Psoas muscle (tissue), 7 donors: ENCODE measurements at regions not wholly inside any gene's neighbourhood (a gene's known extent, or its start where the extent isn't known, plus 50 kb on each side); places are given as distances from the start of the nearest gene placed in this dataset.

ENCODE experiments used
- ATAC-seq, 4 donors: fragments of 200-7000 bp; cut with Tn5 transposase; one replicate each; pipeline ENCODE4 v1.9.1; 2020; ENCODE audit warnings: moderate library complexity in 3 of 4, mild to moderate bottlenecking in 2 of 4
- DNase-seq, 2 donors: peaks; one replicate each; pipeline ENCODE4 v3.0.0-alpha.2; 2020
- H3K27ac ChIP-seq: fragments of 200-600 bp; one replicate; pipeline ENCODE4 v1.8.0; 2022
- H3K27me3 ChIP-seq, 3 donors: fragments of 200-600 bp in 1 of 3; one replicate each; pipeline versions ENCODE4 v1.6.1 to v1.8.0; 2013 to 2022; ENCODE audit warnings: low read length in 2 of 3, mild to moderate bottlenecking in 2 of 3, moderate library complexity in 1 of 3; ENCODE audit not compliant: insufficient read depth in 3 of 3
- H3K36me3 ChIP-seq, 2 donors: fragments of 200-600 bp in 1 of 2; one replicate each; pipeline versions ENCODE4 v1.6.1 to v1.8.0; 2013 to 2022; ENCODE audit warnings: low read depth in 1 of 2, mild to moderate bottlenecking in 1 of 2, moderate library complexity in 1 of 2; ENCODE audit not compliant: insufficient read depth in 1 of 2
- H3K4me1 ChIP-seq: fragments of 200-600 bp; one replicate; pipeline ENCODE4 v1.8.0; 2022
- H3K4me3 ChIP-seq: fragments of 200-600 bp; one replicate; pipeline ENCODE4 v1.8.0; 2022; ENCODE audit warnings: mild to moderate bottlenecking
- H3K9me3 ChIP-seq: fragments of 200-600 bp; one replicate; pipeline ENCODE4 v1.8.0; 2022
- WGBS, 3 donors: extraction: QIAGEN DNeasy Blood & Tissue Kit; methylation state at CpG; one replicate each; pipeline versions ENCODE4 v1.1.6 to v1.1.7; 2013; 5-methylcytosine and 5-hydroxymethylcytosine counted together
- intact Hi-C, 2 donors: fragments of 100-400 bp; cut with DNase I; formaldehyde crosslinking; loops; one replicate each; pipeline versions ENCODE4 v1.11.0 to v1.14.2; 2022
- TF ChIP-seq, protein P1 (sequence below): fragments of 200-600 bp; IDR thresholded peaks from one replicate; pipeline ENCODE4 v1.8.0; 2022; ENCODE audit warnings: antibody characterized with exemption
- donor health status: healthy with polysubstance abuse.
- donor health status: DM: no; HTN: no; CAD: no; lungs with moderate emphysema.
- donor health status: Bipolar disorder and iron deficiency.
- donor health status: healthy.
- donor health status: DM: yes; HTN: yes; CAD: no.
- donor health status: DM: no; HTN: no; CAD: no.
- donor health status: DM: yes; HTN: yes; CAD: no.

- Histone ChIP-seq H3K27ac (no peak overlapping the region), H3K36me3 (no peaks in the 10 kb centered on the region), H3K4me3 (no peak overlapping the region), H3K4me1 (no peaks in the 10 kb centered on the region), H3K27me3 (no peaks in the 10 kb centered on the region), H3K9me3 (peaks cover 9% of the 10 kb centered on the region)
- DNase-seq (no peak), ATAC-seq (no peak)
- intact Hi-C loops, result no loop called here
- 67 to 76% (median 73%) methylated on average over 6 of the region's 6 CpGs for WGBS, 3 donors
- TF ChIP-seq, protein P1, sequence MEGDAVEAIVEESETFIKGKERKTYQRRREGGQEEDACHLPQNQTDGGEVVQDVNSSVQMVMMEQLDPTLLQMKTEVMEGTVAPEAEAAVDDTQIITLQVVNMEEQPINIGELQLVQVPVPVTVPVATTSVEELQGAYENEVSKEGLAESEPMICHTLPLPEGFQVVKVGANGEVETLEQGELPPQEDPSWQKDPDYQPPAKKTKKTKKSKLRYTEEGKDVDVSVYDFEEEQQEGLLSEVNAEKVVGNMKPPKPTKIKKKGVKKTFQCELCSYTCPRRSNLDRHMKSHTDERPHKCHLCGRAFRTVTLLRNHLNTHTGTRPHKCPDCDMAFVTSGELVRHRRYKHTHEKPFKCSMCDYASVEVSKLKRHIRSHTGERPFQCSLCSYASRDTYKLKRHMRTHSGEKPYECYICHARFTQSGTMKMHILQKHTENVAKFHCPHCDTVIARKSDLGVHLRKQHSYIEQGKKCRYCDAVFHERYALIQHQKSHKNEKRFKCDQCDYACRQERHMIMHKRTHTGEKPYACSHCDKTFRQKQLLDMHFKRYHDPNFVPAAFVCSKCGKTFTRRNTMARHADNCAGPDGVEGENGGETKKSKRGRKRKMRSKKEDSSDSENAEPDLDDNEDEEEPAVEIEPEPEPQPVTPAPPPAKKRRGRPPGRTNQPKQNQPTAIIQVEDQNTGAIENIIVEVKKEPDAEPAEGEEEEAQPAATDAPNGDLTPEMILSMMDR, result no peak
Observed at GRCh38 chr5:158349987-158350386, 491.0 kb upstream of the CLINT1 start.

- no peak for ATAC-seq
- 78 to 79% (median 78%) methylated on average over 2 of the region's 2 CpGs for WGBS, 3 donors
- no peaks in the 10 kb centered on the region for H3K27me3 ChIP-seq
- H3K27ac ChIP-seq, result no peak overlapping the region
- no peaks in the 10 kb centered on the region for H3K36me3 ChIP-seq
- no peak overlapping the region for H3K4me3 ChIP-seq
- intact Hi-C loops, result no loop called here
- no peaks in the 10 kb centered on the region for H3K4me1 ChIP-seq
- peaks cover 9% of the 10 kb centered on the region for H3K9me3 ChIP-seq
- TF ChIP-seq, protein P1, result no peak
- DNase-seq, result no peak
Observed at GRCh38 chr5:158344376-158344775, 485.4 kb upstream of the CLINT1 start.

DNA sequence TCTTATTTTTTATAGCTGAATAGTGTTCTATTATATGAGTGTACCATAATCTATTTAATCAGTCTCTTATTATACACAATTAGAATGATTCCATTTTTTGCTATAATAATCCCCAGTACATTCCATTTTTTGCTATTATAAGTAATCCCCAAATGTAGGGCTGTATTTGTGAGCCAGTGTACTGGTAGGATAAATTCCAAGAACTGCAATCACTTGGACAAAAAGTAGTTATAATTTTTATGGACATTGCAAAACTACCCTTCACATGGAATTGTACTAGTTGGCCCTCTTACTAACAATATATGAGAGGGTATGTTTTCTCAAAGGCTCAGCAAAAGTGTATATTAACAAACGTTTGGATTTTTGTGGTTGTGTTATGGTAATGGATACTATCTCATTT, 481.7 kb upstream of the CLINT1 start:
- no peak for ATAC-seq
- TF ChIP-seq, protein P1, result no peak
- WGBS, 3 donors, result 49 to 62% (median 52%) methylated on average over 1 of the region's 1 CpG
- Histone ChIP-seq H3K36me3 (no peaks in the 10 kb centered on the region), H3K4me3 (no peak overlapping the region), H3K27ac (no peak overlapping the region), H3K27me3 (no peaks in the 10 kb centered on the region), H3K9me3 (peaks cover 6% of the 10 kb centered on the region), H3K4me1 (no peaks in the 10 kb centered on the region)
- intact Hi-C loops, result no loop called here
- no peak for DNase-seq

GRCh38 chr5:158326256-158326655, 467.3 kb upstream of the CLINT1 start:
- TF ChIP-seq, protein P1, result no peak
- 48 to 56% (median 50%) methylated on average over 1 of the region's 1 CpG for whole genome bisulfite sequencing, 3 donors
- no peak for ATAC-seq
- intact Hi-C loops, result no loop called here
- DNase-seq, result no peak
- Histone ChIP-seq H3K36me3 (no peaks in the 10 kb centered on the region), H3K4me1 (no peaks in the 10 kb centered on the region), H3K27ac (no peak overlapping the region), H3K27me3 (no peaks in the 10 kb centered on the region), H3K4me3 (no peak overlapping the region), H3K9me3 (peaks cover 15% of the 10 kb centered on the region)

GRCh38 chr5:158324236-158324635, 465.3 kb upstream of the CLINT1 start:
- TF ChIP-seq, protein P1, result no peak
- H3K9me3 ChIP-seq, result peaks cover 4% of the 10 kb centered on the region
- H3K4me1 ChIP-seq, result no peaks in the 10 kb centered on the region
- no peak for DNase-seq
- intact Hi-C loops, result no loop called here
- no peaks in the 10 kb centered on the region for H3K36me3 ChIP-seq
- no peak overlapping the region for H3K4me3 ChIP-seq
- H3K27ac ChIP-seq, result no peak overlapping the region
- no peak for ATAC-seq
- WGBS, 3 donors, result 88 to 93% (median 91%) methylated on average over 3 of the region's 3 CpGs
- no peaks in the 10 kb centered on the region for H3K27me3 ChIP-seq
